ENCODE measurements at regions not wholly inside any gene's neighbourhood (a gene's known extent, or its start where the extent isn't known, plus 50 kb on each side); places are given as distances from the start of the nearest gene placed in this dataset.
"Not testable (repeated sequence)": the region's sequence is repeated elsewhere in the genome, so short reads cannot be mapped to it uniquely, and the experiment has no call there.

GRCh38 chr2:195124391-195125079 is 532.5 kb upstream of the SLC39A10 start:
- no peak for DNase-seq

- no peak for DNase-seq
Measured at GRCh38 chr2:195122653-195123052, 534.4 kb upstream of the SLC39A10 start.

- DNase-seq, result no peak
Measured at GRCh38 chr2:195121341-195121740, 535.7 kb upstream of the SLC39A10 start.

GRCh38 chr2:195119231-195119630 is 537.8 kb upstream of the SLC39A10 start:
- no peak for DNase-seq

- DNase-seq, result no peak
Measured at GRCh38 chr2:195118276-195118675, 538.8 kb upstream of the SLC39A10 start.

GRCh38 chr2:195117011-195117410 is 540.0 kb upstream of the SLC39A10 start:
- DNase-seq, result peak; percentile 8

- DNase-seq, result no peak
Measured at GRCh38 chr2:195115738-195116137, 541.3 kb upstream of the SLC39A10 start.

GRCh38 chr2:195108182-195108581 is 548.8 kb upstream of the SLC39A10 start:
- no peak for DNase-seq

GRCh38 chr2:195106681-195107380 is 550.2 kb upstream of the SLC39A10 start:
- no peak for DNase-seq

- no peak for DNase-seq
Measured at GRCh38 chr2:195105581-195105980, 551.4 kb upstream of the SLC39A10 start.

- no peak for DNase-seq
Measured at GRCh38 chr2:195094330-195094729, 562.7 kb upstream of the SLC39A10 start.

GRCh38 chr2:195092341-195092740 is 564.7 kb upstream of the SLC39A10 start:
- no peak for DNase-seq

- not testable (repeated sequence) for DNase-seq
Measured at GRCh38 chr2:195072806-195073205, 584.2 kb upstream of the SLC39A10 start.

- DNase-seq, result no peak
Measured at GRCh38 chr2:195057001-195057400, 600.0 kb upstream of the SLC39A10 start.

- DNase-seq, result peak; percentile 24
Measured at GRCh38 chr2:195055996-195056395, 601.0 kb upstream of the SLC39A10 start.

GRCh38 chr2:195051401-195051800 is 605.6 kb upstream of the SLC39A10 start:
- no peak for DNase-seq

- DNase-seq, result no peak
Measured at GRCh38 chr2:195049372-195050031, 607.5 kb upstream of the SLC39A10 start.

GRCh38 chr2:195047955-195048354 is 609.1 kb upstream of the SLC39A10 start:
- DNase-seq, result no peak

- DNase-seq, result no peak
Measured at GRCh38 chr2:195044801-195045200, 612.2 kb upstream of the SLC39A10 start.

GRCh38 chr2:195038153-195038552 is 618.9 kb upstream of the SLC39A10 start:
- DNase-seq, result no peak

- no peak for DNase-seq
Measured at GRCh38 chr2:195037045-195037444, 620.0 kb upstream of the SLC39A10 start.

GRCh38 chr2:195031411-195031810 is 625.6 kb upstream of the SLC39A10 start:
- no peak for DNase-seq

GRCh38 chr2:195029804-195030654 is 627.0 kb upstream of the SLC39A10 start:
- DNase-seq, result no peak
